Mesenchymal stem cell (in vitro differentiated cells and primary cell): ENCODE measurements at regions not wholly inside any gene's neighbourhood (a gene's known extent, or its start where the extent isn't known, plus 50 kb on each side); places are given as distances from the start of the nearest gene placed in this dataset.
A peak's percentile ranks its signal among the peaks of the same experiment; 100 is the strongest.

ENCODE experiments used
- DNase-seq: peaks from one replicate; pipeline ENCODE4 v3.0.0-alpha.2; 2013
- H2AFZ ChIP-seq: one replicate; pipeline ENCODE4 v1.6.1; 2013; ENCODE audit warnings: low read depth, mild to moderate bottlenecking, control low read depth, inconsistent platforms, low read length, moderate library complexity
- H2AK5ac ChIP-seq: 2 replicates; pipeline ENCODE4 v1.6.1; 2013; ENCODE audit warnings: low read length, moderate library complexity, mild to moderate bottlenecking, inconsistent platforms; ENCODE audit not compliant: severe bottlenecking
- H2BK120ac ChIP-seq: one replicate; pipeline ENCODE4 v1.6.1; 2013; ENCODE audit warnings: low read depth, mild to moderate bottlenecking, inconsistent platforms, low read length, moderate library complexity
- H2BK12ac ChIP-seq, 2 experiments: one replicate each; pipeline ENCODE4 v1.6.1; 2013; ENCODE audit warnings: inconsistent platforms in 2 of 2, low read length in 2 of 2, mild to moderate bottlenecking in 2 of 2, moderate library complexity in 2 of 2, control low read depth in 1 of 2
- H2BK15ac ChIP-seq: one replicate; pipeline ENCODE4 v1.6.1; 2013; ENCODE audit warnings: mild to moderate bottlenecking, low read depth, inconsistent platforms; ENCODE audit not compliant: poor library complexity, severe bottlenecking
- H2BK5ac ChIP-seq: 2 replicates; pipeline ENCODE4 v1.6.1; 2013; ENCODE audit warnings: low read depth, mild to moderate bottlenecking, low read length, control low read depth, inconsistent platforms; ENCODE audit not compliant: poor library complexity, severe bottlenecking
- H3K14ac ChIP-seq, 2 experiments: one replicate each; pipeline ENCODE4 v1.6.1; 2013; ENCODE audit warnings: inconsistent platforms in 2 of 2, low read length in 2 of 2, control low read depth in 1 of 2, mild to moderate bottlenecking in 1 of 2, moderate library complexity in 1 of 2
- H3K18ac ChIP-seq, 2 experiments: one replicate each; pipeline ENCODE4 v1.6.1; 2013; ENCODE audit warnings: inconsistent platforms in 2 of 2, low read length in 2 of 2, control low read depth in 1 of 2, low read depth in 1 of 2, mild to moderate bottlenecking in 1 of 2
- H3K23ac ChIP-seq, 2 experiments: one replicate each; pipeline ENCODE4 v1.6.1; 2013; ENCODE audit warnings: inconsistent platforms in 2 of 2, low read length in 2 of 2, mild to moderate bottlenecking in 2 of 2, moderate library complexity in 2 of 2, control low read depth in 1 of 2
- H3K27ac ChIP-seq: 2 replicates; pipeline ENCODE4 v1.5.1; 2013; ENCODE audit warnings: mild to moderate bottlenecking, moderate library complexity, low read length, control low read depth, inconsistent platforms; ENCODE audit not compliant: poor library complexity, severe bottlenecking
- H3K27me3 ChIP-seq, 2 experiments: 2 replicates each; pipeline versions ENCODE4 v1.6.1 to v1.7.0; 2013; ENCODE audit warnings: low read length in 2 of 2, mild to moderate bottlenecking in 2 of 2, moderate library complexity in 2 of 2, control low read depth in 1 of 2, inconsistent platforms in 1 of 2; ENCODE audit not compliant: control insufficient read depth in 1 of 2, insufficient read depth in 1 of 2
- H3K36me3 ChIP-seq, 2 experiments: 2 replicates each; pipeline versions ENCODE4 v1.6.1 to v1.7.0; 2013; ENCODE audit warnings: low read length in 2 of 2, control low read depth in 1 of 2, inconsistent platforms in 1 of 2, low read depth in 1 of 2, mild to moderate bottlenecking in 1 of 2; ENCODE audit not compliant: insufficient read depth in 2 of 2, control insufficient read depth in 1 of 2
- H3K4ac ChIP-seq, 2 experiments: one replicate each; pipeline ENCODE4 v1.6.1; 2013; ENCODE audit warnings: inconsistent platforms in 2 of 2, low read length in 2 of 2, mild to moderate bottlenecking in 2 of 2, moderate library complexity in 2 of 2, control low read depth in 1 of 2, low read depth in 1 of 2
- H3K4me1 ChIP-seq: 2 replicates; pipeline ENCODE4 v1.6.1; 2013; ENCODE audit warnings: low read depth, low read length, control low read depth; ENCODE audit not compliant: control insufficient read depth, insufficient read depth
- H3K4me2 ChIP-seq: 2 replicates; pipeline ENCODE4 v1.6.1; 2013; ENCODE audit warnings: low read length, mild to moderate bottlenecking, inconsistent platforms; ENCODE audit not compliant: poor library complexity, severe bottlenecking
- H3K4me3 ChIP-seq, 2 experiments: 2 replicates each; pipeline versions ENCODE4 v1.5.1 to v1.7.0; 2013; ENCODE audit warnings: low read length in 2 of 2, mild to moderate bottlenecking in 2 of 2, control low read depth in 1 of 2, low read depth in 1 of 2; ENCODE audit not compliant: insufficient read depth in 1 of 2
- H3K79me1 ChIP-seq: replicated peaks from 2 replicates; pipeline ENCODE4 v1.6.1; 2013; ENCODE audit warnings: mild to moderate bottlenecking, control low read depth, low read length, inconsistent platforms; ENCODE audit not compliant: poor library complexity, severe bottlenecking
- H3K9ac ChIP-seq: 2 replicates; pipeline ENCODE4 v1.7.0; 2013; ENCODE audit warnings: mild to moderate bottlenecking, low read length, moderate library complexity
- H3K9me3 ChIP-seq: 2 replicates; pipeline ENCODE4 v1.7.0; 2013; ENCODE audit warnings: mild to moderate bottlenecking, low read length; ENCODE audit not compliant: control insufficient read depth
- H4K8ac ChIP-seq: one replicate; pipeline ENCODE4 v1.6.1; 2013; ENCODE audit warnings: inconsistent platforms, mild to moderate bottlenecking, low read length, moderate library complexity
- H4K91ac ChIP-seq: one replicate; pipeline ENCODE4 v1.6.1; 2013; ENCODE audit warnings: mild to moderate bottlenecking, low read length, inconsistent platforms
- WGBS: methylation state at CpG from one replicate; pipeline ENCODE4 v1.1.7; 2013; ENCODE audit warnings: mixed read lengths; 5-methylcytosine and 5-hydroxymethylcytosine counted together

GRCh38 chr2:19706332-19706731, 195.5 kb downstream of the TTC32 start:
- Histone ChIP-seq H3K14ac (no peak overlapping the region), H4K8ac (no peak overlapping the region), H3K79me1 (no peaks in the 10 kb centered on the region), H3K4me3 (no peak overlapping the region), H3K18ac (no peak overlapping the region), H3K23ac (no peak overlapping the region), H3K27ac (no peak overlapping the region), H2AK5ac (no peak overlapping the region), H2BK120ac (no peak overlapping the region), H3K4ac (no peak overlapping the region), H3K9me3 (no peaks in the 10 kb centered on the region), H3K36me3 (no peaks in the 10 kb centered on the region), H3K4me1 (no peaks in the 10 kb centered on the region), H2AFZ (no peak overlapping the region), H2BK5ac (no peak overlapping the region), H3K9ac (no peak overlapping the region), H3K4me2 (no peak overlapping the region), H4K91ac (no peak overlapping the region), H2BK12ac (no peak overlapping the region), H2BK15ac (no peak overlapping the region), H3K27me3 (no peaks in the 10 kb centered on the region)
- no peak for DNase-seq

- Histone ChIP-seq H3K4me1 (no peaks in the 10 kb centered on the region), H3K9me3 (peaks cover 16% of the 10 kb centered on the region), H2AK5ac (no peak overlapping the region), H2BK5ac (no peak overlapping the region), H2BK120ac (no peak overlapping the region), H3K4me2 (no peak overlapping the region), H3K23ac (no peak overlapping the region), H4K91ac (no peak overlapping the region), H3K4me3 (no peak overlapping the region), H2AFZ (no peak overlapping the region), H3K18ac (no peak overlapping the region), H4K8ac (no peak overlapping the region), H3K9ac (no peak overlapping the region), H3K27ac (no peak overlapping the region), H3K14ac (no peak overlapping the region), H3K27me3 (no peaks in the 10 kb centered on the region), H2BK15ac (no peak overlapping the region), H3K79me1 (no peaks in the 10 kb centered on the region), H3K4ac (no peak overlapping the region), H2BK12ac (no peak overlapping the region), H3K36me3 (no peaks in the 10 kb centered on the region)
- peak; percentile 50 for DNase-seq
- WGBS = 66% methylated on average over 4 of the region's 4 CpGs
These were observed 199.5 kb downstream of the TTC32 start for GRCh38 chr2:19702267-19702666.

DNA sequence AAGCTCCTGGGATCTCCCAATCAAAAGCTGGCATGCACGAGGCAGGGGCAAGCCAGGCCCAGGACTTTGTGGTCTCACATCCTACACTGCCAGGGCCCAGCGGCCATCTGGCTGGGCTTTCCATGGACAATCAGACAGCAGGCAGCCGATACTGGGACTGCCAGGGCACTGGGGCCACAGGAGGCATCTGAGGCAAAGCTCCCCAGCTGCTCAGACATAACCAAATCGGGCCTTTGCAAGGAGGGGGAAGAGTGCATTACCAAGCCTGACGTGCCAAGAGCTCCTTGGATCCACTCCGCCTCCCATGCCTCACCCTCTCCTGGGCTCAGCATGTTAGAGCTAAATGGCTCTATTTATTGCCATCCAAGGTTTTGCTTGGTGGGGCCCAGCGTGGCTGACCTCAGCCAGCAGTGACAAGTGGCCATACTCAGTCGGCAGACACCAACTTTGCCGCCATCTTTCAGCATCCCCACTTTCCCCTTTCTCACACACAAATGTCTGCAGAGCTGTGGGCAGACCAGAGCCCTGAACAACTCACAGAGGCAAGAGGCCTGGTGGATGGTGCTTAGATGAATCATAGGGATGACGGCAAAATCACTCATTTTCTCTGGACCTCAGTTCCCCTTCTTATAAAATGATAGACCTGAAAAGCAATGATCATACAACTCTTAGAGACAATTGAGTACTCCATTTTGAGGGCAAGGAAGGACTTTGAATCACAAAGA, 200.8 kb downstream of the TTC32 start:
- no peak overlapping the region for H3K4me2 ChIP-seq
- H2AK5ac ChIP-seq = no peak overlapping the region
- no peak overlapping the region for H3K9ac ChIP-seq
- 87% methylated on average over 9 of the region's 10 CpGs for WGBS
- no peak for DNase-seq
- no peak overlapping the region for H2BK15ac ChIP-seq
- H3K36me3 ChIP-seq = no peaks in the 10 kb centered on the region
- peaks cover 28% of the 10 kb centered on the region for H3K9me3 ChIP-seq
- H3K79me1 ChIP-seq = no peaks in the 10 kb centered on the region
- H2BK12ac ChIP-seq = no peak overlapping the region
- H4K91ac ChIP-seq = no peak overlapping the region
- H3K18ac ChIP-seq = no peak overlapping the region
- H2BK5ac ChIP-seq = no peak overlapping the region
- H4K8ac ChIP-seq = no peak overlapping the region
- H3K27ac ChIP-seq = no peak overlapping the region
- H3K23ac ChIP-seq = no peak overlapping the region
- no peak overlapping the region for H3K4ac ChIP-seq
- H3K4me3 ChIP-seq = no peak overlapping the region
- no peaks in the 10 kb centered on the region for H3K27me3 ChIP-seq
- H3K4me1 ChIP-seq = no peaks in the 10 kb centered on the region
- no peak overlapping the region for H2AFZ ChIP-seq
- H3K14ac ChIP-seq = no peak overlapping the region
- H2BK120ac ChIP-seq = no peak overlapping the region

GRCh38 chr2:19697131-19697530, 204.7 kb downstream of the TTC32 start:
- Histone ChIP-seq H3K18ac (no peak overlapping the region), H3K27ac (no peak overlapping the region), H2BK120ac (no peak overlapping the region), H3K14ac (no peak overlapping the region), H2BK5ac (no peak overlapping the region), H3K27me3 (no peaks in the 10 kb centered on the region), H3K4me1 (peaks cover 3% of the 10 kb centered on the region), H2BK15ac (no peak overlapping the region), H3K4me2 (no peak overlapping the region), H4K8ac (no peak overlapping the region), H3K79me1 (no peaks in the 10 kb centered on the region), H2AFZ (no peak overlapping the region), H2AK5ac (no peak overlapping the region), H3K36me3 (no peaks in the 10 kb centered on the region), H3K9me3 (peaks cover 36% of the 10 kb centered on the region), H3K9ac (no peak overlapping the region), H3K4me3 (no peak overlapping the region), H2BK12ac (no peak overlapping the region), H4K91ac (no peak overlapping the region), H3K23ac (no peak overlapping the region), H3K4ac (no peak overlapping the region)
- no peak for DNase-seq
- 70% methylated on average over 2 of the region's 2 CpGs for WGBS
